ENCODE measurements at regions not wholly inside any gene's neighbourhood (a gene's known extent, or its start where the extent isn't known, plus 50 kb on each side); places are given as distances from the start of the nearest gene placed in this dataset.

DNA sequence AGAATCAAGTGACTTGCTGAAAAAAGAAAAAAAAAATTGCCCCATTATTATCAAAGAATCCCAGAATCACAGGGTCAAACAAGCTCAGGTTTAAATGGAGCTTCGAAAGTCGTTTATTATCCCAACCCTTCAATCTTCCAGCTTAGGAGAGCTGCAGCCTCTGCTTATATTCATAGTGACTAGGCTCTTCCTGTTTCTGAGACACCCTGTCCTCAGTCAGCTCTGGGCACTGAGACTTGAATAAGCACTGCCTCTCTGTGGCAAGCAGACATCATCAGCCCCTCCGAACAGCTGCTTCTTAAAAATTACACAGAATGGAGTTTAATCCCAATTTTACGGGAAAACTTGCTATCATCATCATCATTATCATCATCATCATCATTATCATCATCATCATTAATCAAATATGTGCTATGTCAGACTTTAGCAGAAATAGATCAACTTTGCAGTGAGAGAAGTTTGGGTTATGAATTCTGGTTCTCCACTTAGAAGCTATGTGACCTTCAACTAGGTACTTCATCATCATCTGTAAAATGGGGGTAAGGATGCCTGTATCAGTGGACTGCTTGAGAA is 614.0 kb upstream of the SYNCRIP start:
- 76% methylated on average over 4 of the region's 4 CpGs for WGBS
- H3K36me3 ChIP-seq: no peaks in the 10 kb centered on the region
- H3K4me3 ChIP-seq: no peak overlapping the region
- TF ChIP-seq POLR2A (IDR thresholded peaks at IDR 0.05): no peak
- no peaks in the 10 kb centered on the region for H3K9me3 ChIP-seq
- DNase-seq (ENCODE audit: low spot score): no peak
- H3K27me3 ChIP-seq (replicated peaks; ENCODE audit: insufficient read depth): no peaks in the 10 kb centered on the region
- H3K27ac ChIP-seq: no peak overlapping the region
- intact Hi-C loops (cut with DNase I): no loop called here
- no peaks in the 10 kb centered on the region for H3K4me1 ChIP-seq (replicated peaks)

DNA sequence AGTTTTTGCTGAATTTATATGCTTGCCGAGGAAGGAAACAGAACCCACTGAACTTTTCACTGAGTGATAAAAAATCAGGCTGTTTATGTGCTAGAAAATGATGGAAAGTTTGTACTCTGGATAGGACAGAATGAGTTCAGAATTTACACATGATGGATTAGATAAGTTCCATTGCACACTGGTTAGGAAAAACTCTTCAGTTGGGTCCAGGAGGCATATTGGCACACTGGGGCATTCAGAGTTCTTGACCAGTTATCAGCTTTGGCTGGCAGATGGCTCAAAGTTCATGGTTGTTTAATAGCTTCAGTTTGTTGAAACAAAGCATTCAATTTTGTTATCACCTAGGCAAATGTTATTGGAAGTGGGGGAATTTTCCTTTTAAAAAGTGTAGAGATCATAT is 613.3 kb upstream of the SYNCRIP start:
- no peaks in the 10 kb centered on the region for H3K36me3 ChIP-seq
- no peak overlapping the region for H3K27ac ChIP-seq
- no peaks in the 10 kb centered on the region for H3K4me1 ChIP-seq (replicated peaks)
- H3K27me3 ChIP-seq (replicated peaks; ENCODE audit: insufficient read depth): no peaks in the 10 kb centered on the region
- WGBS: 39% methylated on average over 1 of the region's 1 CpG
- TF ChIP-seq POLR2A (IDR thresholded peaks at IDR 0.05) (no peak), POLR2AphosphoS5 (IDR thresholded peaks at IDR 0.05) (no peak)
- TF ChIP-seq, protein P1, sequence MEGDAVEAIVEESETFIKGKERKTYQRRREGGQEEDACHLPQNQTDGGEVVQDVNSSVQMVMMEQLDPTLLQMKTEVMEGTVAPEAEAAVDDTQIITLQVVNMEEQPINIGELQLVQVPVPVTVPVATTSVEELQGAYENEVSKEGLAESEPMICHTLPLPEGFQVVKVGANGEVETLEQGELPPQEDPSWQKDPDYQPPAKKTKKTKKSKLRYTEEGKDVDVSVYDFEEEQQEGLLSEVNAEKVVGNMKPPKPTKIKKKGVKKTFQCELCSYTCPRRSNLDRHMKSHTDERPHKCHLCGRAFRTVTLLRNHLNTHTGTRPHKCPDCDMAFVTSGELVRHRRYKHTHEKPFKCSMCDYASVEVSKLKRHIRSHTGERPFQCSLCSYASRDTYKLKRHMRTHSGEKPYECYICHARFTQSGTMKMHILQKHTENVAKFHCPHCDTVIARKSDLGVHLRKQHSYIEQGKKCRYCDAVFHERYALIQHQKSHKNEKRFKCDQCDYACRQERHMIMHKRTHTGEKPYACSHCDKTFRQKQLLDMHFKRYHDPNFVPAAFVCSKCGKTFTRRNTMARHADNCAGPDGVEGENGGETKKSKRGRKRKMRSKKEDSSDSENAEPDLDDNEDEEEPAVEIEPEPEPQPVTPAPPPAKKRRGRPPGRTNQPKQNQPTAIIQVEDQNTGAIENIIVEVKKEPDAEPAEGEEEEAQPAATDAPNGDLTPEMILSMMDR (IDR thresholded peaks at IDR 0.05): no peak
- no peak for DNase-seq (ENCODE audit: low spot score)
- H3K9me3 ChIP-seq: no peaks in the 10 kb centered on the region
- no peak overlapping the region for H3K4me3 ChIP-seq
- intact Hi-C loops (cut with DNase I): no loop called here

DNA sequence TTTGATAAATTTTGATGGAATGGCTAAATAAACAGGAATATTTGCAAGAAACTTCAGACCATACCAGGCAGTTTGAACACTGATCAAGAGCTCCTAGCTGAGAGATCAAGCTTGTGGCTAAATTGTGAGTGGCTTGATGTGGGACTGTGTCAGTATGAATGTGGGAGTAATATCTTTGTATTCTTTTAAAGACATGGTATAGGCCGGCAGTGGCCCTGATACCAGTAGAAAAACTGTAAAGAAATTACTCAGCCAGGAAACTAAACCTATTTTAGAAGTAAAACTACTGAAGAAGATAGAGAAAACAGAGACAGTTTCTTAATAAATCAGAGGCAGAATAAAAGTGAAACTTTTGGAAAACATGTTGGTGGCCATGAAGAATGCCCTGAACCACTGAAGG is 608.4 kb upstream of the SYNCRIP start:
- no peak for DNase-seq (ENCODE audit: low spot score)
- TF ChIP-seq, protein P1 (IDR thresholded peaks at IDR 0.05): no peak
- TF ChIP-seq POLR2AphosphoS5 (IDR thresholded peaks at IDR 0.05): no peak
- WGBS: 96% methylated on average over 1 of the region's 1 CpG
- Histone ChIP-seq H3K9me3 (no peaks in the 10 kb centered on the region), H3K36me3 (no peaks in the 10 kb centered on the region), H3K4me1 (replicated peaks) (no peaks in the 10 kb centered on the region), H3K27me3 (replicated peaks; ENCODE audit: insufficient read depth) (no peaks in the 10 kb centered on the region), H3K27ac (no peak overlapping the region), H3K4me3 (no peak overlapping the region)
- intact Hi-C loops (cut with DNase I): no loop called here

DNA sequence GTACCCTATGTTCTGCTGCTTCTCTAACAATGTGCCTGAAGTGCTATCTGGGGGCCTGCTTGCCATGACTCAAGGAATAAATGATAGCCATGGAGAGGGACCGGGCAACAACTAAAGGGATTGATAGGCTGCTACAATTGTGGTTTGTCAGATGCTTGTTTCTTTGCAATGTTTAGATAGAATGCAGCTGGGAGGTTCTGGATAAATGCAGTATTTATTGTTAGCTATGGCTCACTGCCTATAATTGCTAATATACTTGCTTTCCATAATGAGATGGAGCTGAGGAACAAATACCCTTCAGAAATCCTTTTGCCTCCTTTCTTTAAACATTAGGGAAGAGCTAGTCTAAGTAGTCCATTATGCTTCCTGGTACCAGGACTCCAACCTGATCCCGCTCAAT is 575.2 kb upstream of the SYNCRIP start:
- no peak overlapping the region for H3K27ac ChIP-seq
- TF ChIP-seq, protein P1 (IDR thresholded peaks at IDR 0.05): no peak
- TF ChIP-seq POLR2AphosphoS5 (IDR thresholded peaks at IDR 0.05) (no peak), POLR2A (IDR thresholded peaks at IDR 0.05) (no peak)
- no peaks in the 10 kb centered on the region for H3K27me3 ChIP-seq (replicated peaks; ENCODE audit: insufficient read depth)
- no peak for DNase-seq (ENCODE audit: low spot score)
- H3K36me3 ChIP-seq: no peaks in the 10 kb centered on the region
- H3K9me3 ChIP-seq: no peaks in the 10 kb centered on the region
- H3K4me1 ChIP-seq (replicated peaks): no peaks in the 10 kb centered on the region
- 69% methylated on average over 2 of the region's 2 CpGs for WGBS
- intact Hi-C loops (cut with DNase I): no loop called here
- H3K4me3 ChIP-seq: no peak overlapping the region

DNA sequence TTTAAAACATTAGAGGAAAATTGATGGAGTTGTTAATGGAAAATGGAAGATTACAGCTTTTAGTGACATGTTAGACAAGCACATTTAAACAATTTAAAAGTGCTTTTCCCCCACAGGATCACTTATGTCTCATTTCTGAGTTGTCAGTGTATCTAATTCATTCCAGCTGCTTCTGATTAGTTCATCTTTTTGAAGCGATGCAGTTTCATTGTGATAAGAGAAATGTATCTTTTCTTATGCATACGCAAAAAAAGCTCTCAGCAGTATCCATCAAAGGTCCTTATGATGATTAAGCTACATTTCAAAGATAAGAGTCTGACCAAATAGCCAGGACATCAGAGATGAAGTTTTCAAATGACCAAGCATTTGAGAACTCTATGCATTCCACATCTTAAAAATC is 572.6 kb upstream of the SYNCRIP start:
- Histone ChIP-seq H3K4me3 (no peak overlapping the region), H3K9me3 (no peaks in the 10 kb centered on the region), H3K36me3 (no peaks in the 10 kb centered on the region), H3K27ac (no peak overlapping the region), H3K27me3 (replicated peaks; ENCODE audit: insufficient read depth) (no peaks in the 10 kb centered on the region), H3K4me1 (replicated peaks) (no peaks in the 10 kb centered on the region)
- intact Hi-C loops (cut with DNase I): no loop called here
- no peak for DNase-seq (ENCODE audit: low spot score)
- no peak for TF ChIP-seq POLR2AphosphoS5 (IDR thresholded peaks at IDR 0.05)
- WGBS: 61% methylated on average over 2 of the region's 2 CpGs

DNA sequence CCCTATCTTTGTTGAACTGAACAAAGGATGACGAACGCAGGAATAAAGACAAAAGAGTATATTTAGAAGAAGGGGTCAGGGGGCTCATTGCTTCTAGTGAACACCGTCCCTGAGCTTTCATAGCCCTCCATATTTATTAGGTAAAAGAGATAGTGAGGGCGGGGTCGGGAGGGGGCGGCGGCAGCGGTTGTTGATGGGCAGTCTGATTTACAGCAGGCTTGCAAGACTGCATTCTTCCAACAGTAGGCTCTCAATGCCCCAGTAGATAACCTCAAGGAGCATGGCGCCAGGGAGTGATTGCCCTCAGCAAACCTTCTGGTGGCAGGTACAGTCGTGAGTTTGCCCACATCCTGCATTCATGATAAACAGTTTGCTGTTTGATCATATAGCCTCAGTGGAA is 563.3 kb upstream of the SYNCRIP start:
- WGBS: 79% methylated on average over 10 of the region's 10 CpGs
- TF ChIP-seq, protein P1 (IDR thresholded peaks at IDR 0.05): no peak
- no peak for TF ChIP-seq POLR2A (IDR thresholded peaks at IDR 0.05)
- TF ChIP-seq POLR2AphosphoS5 (IDR thresholded peaks at IDR 0.05): no peak
- Histone ChIP-seq H3K4me3 (no peak overlapping the region), H3K27ac (no peak overlapping the region), H3K9me3 (no peaks in the 10 kb centered on the region), H3K36me3 (no peaks in the 10 kb centered on the region), H3K4me1 (replicated peaks) (no peaks in the 10 kb centered on the region), H3K27me3 (replicated peaks; ENCODE audit: insufficient read depth) (no peaks in the 10 kb centered on the region)
- intact Hi-C loops (cut with DNase I): no loop called here
- DNase-seq (ENCODE audit: low spot score): no peak

Data from prostate gland (tissue), 2 donors.